Liver (tissue), 3 donors: ENCODE measurements at regions not wholly inside any gene's neighbourhood (a gene's known extent, or its start where the extent isn't known, plus 50 kb on each side); places are given as distances from the start of the nearest gene placed in this dataset.

ENCODE experiments used
- EGR1 ChIP-seq, 2 donors: IDR thresholded peaks; 2 replicates each; pipeline ENCODE4 v1.6.1; 2016 to 2018; ENCODE audit warnings: antibody characterized with exemption in 2 of 2, low read depth in 2 of 2
- FOXA2 ChIP-seq: IDR thresholded peaks from 2 replicates; pipeline ENCODE4 v1.6.1; 2016; ENCODE audit warnings: antibody characterized with exemption
- GABPA ChIP-seq, 2 donors: IDR thresholded peaks in 1 of 2; conservative IDR thresholded peaks in 1 of 2; 2 replicates each; pipeline ENCODE4 v1.6.1; 2016; ENCODE audit warnings: antibody characterized with exemption in 2 of 2, mild to moderate bottlenecking in 1 of 2, moderate library complexity in 1 of 2
- JUND ChIP-seq, 2 donors: IDR thresholded peaks; 2 replicates each; pipeline ENCODE4 v1.6.1; 2016; ENCODE audit warnings: antibody characterized with exemption in 2 of 2
- MAX ChIP-seq: IDR thresholded peaks from 2 replicates; pipeline ENCODE4 v1.6.1; 2016; ENCODE audit warnings: antibody characterized with exemption
- RAD21 ChIP-seq, 2 donors: IDR thresholded peaks; 2 replicates each; pipeline ENCODE4 v1.6.1; 2016; ENCODE audit warnings: antibody characterized with exemption in 2 of 2, mild to moderate bottlenecking in 2 of 2
- RXRA ChIP-seq, 2 donors: IDR thresholded peaks; 2 replicates each; pipeline ENCODE4 v1.6.1; 2017 to 2018; ENCODE audit warnings: antibody characterized with exemption in 2 of 2, mild to moderate bottlenecking in 1 of 2
- TAF1 ChIP-seq: conservative IDR thresholded peaks from 2 replicates; pipeline ENCODE4 v1.6.1; 2016; ENCODE audit warnings: antibody characterized with exemption, mild to moderate bottlenecking
- YY1 ChIP-seq: IDR thresholded peaks from 2 replicates; pipeline ENCODE4 v1.6.1; 2016; ENCODE audit warnings: antibody characterized with exemption, mild to moderate bottlenecking
- ZBTB33 ChIP-seq: IDR thresholded peaks from 2 replicates; pipeline ENCODE4 v1.6.1; 2016; ENCODE audit warnings: antibody characterized with exemption
- TF ChIP-seq, protein P1 (sequence below): fragments of 150-350 bp; IDR thresholded peaks from 2 replicates; pipeline ENCODE4 v1.5.1; 2017; ENCODE audit warnings: improper control_type of control experiment, low read depth, low read length; ENCODE audit not compliant: missing input control
- TF ChIP-seq, protein P2 (sequence below): IDR thresholded peaks from 2 replicates; pipeline ENCODE4 v1.6.1; 2016; ENCODE audit warnings: antibody characterized with exemption, mild to moderate bottlenecking
- donor health status: healthy.
- donor health status: healthy.

- TF ChIP-seq GABPA (IDR thresholded peaks at IDR 0.05 in 1 of 2, conservative IDR thresholded peaks at IDR 0.05 in 1 of 2) (no peak), MAX (no peak), JUND (IDR thresholded peaks at IDR 0.05) (no peak), YY1 (no peak), TAF1 (no peak), EGR1 (IDR thresholded peaks at IDR 0.05; ENCODE audit: low read depth in 2 of 2) (no peak), RXRA (IDR thresholded peaks at IDR 0.05) (no peak), RAD21 (IDR thresholded peaks at IDR 0.05) (no peak), FOXA2 (no peak), ZBTB33 (no peak)
- TF ChIP-seq, protein P1, sequence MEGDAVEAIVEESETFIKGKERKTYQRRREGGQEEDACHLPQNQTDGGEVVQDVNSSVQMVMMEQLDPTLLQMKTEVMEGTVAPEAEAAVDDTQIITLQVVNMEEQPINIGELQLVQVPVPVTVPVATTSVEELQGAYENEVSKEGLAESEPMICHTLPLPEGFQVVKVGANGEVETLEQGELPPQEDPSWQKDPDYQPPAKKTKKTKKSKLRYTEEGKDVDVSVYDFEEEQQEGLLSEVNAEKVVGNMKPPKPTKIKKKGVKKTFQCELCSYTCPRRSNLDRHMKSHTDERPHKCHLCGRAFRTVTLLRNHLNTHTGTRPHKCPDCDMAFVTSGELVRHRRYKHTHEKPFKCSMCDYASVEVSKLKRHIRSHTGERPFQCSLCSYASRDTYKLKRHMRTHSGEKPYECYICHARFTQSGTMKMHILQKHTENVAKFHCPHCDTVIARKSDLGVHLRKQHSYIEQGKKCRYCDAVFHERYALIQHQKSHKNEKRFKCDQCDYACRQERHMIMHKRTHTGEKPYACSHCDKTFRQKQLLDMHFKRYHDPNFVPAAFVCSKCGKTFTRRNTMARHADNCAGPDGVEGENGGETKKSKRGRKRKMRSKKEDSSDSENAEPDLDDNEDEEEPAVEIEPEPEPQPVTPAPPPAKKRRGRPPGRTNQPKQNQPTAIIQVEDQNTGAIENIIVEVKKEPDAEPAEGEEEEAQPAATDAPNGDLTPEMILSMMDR = no peak
- TF ChIP-seq, protein P2, sequence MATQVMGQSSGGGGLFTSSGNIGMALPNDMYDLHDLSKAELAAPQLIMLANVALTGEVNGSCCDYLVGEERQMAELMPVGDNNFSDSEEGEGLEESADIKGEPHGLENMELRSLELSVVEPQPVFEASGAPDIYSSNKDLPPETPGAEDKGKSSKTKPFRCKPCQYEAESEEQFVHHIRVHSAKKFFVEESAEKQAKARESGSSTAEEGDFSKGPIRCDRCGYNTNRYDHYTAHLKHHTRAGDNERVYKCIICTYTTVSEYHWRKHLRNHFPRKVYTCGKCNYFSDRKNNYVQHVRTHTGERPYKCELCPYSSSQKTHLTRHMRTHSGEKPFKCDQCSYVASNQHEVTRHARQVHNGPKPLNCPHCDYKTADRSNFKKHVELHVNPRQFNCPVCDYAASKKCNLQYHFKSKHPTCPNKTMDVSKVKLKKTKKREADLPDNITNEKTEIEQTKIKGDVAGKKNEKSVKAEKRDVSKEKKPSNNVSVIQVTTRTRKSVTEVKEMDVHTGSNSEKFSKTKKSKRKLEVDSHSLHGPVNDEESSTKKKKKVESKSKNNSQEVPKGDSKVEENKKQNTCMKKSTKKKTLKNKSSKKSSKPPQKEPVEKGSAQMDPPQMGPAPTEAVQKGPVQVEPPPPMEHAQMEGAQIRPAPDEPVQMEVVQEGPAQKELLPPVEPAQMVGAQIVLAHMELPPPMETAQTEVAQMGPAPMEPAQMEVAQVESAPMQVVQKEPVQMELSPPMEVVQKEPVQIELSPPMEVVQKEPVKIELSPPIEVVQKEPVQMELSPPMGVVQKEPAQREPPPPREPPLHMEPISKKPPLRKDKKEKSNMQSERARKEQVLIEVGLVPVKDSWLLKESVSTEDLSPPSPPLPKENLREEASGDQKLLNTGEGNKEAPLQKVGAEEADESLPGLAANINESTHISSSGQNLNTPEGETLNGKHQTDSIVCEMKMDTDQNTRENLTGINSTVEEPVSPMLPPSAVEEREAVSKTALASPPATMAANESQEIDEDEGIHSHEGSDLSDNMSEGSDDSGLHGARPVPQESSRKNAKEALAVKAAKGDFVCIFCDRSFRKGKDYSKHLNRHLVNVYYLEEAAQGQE = no peak
Observed at GRCh38 chr10:65430979-65431378, 1494.9 kb upstream of the LRRTM3 start.
